Fibroblast of peridontal ligament (primary cell): ENCODE measurements at regions not wholly inside any gene's neighbourhood (a gene's known extent, or its start where the extent isn't known, plus 50 kb on each side); places are given as distances from the start of the nearest gene placed in this dataset.
"Not testable (repeated sequence)": the region's sequence is repeated elsewhere in the genome, so short reads cannot be mapped to it uniquely, and the experiment has no call there.

Experiments
- DNase-seq: peaks from one replicate; pipeline ENCODE4 v3.0.0-alpha.2; 2010; ENCODE audit errors: extremely low read depth

- peak; percentile 97 for DNase-seq
Observed at GRCh38 chr2:54065411-54065810, 50.0 kb upstream of the ACYP2 start.

- no peak for DNase-seq
Observed at GRCh38 chr2:54063967-54064535, 51.4 kb upstream of the ACYP2 start.

- no peak for DNase-seq
Observed at GRCh38 chr2:54062401-54062800, 53.0 kb upstream of the ACYP2 start.

- DNase-seq = no peak
Observed at GRCh38 chr2:54061272-54061671, 54.1 kb upstream of the ACYP2 start.

- DNase-seq = peak; percentile 55
Observed at GRCh38 chr2:54059986-54060385, 55.4 kb upstream of the ACYP2 start.

- DNase-seq = no peak
Observed at GRCh38 chr2:54059504-54059903, 55.9 kb upstream of the ACYP2 start.

GRCh38 chr2:54058449-54058848 lies 57.0 kb upstream of the ACYP2 start:
- DNase-seq = no peak

- DNase-seq = no peak
Observed at GRCh38 chr2:54054774-54055173, 60.6 kb upstream of the ACYP2 start.

GRCh38 chr2:54054271-54054670 lies 61.1 kb upstream of the ACYP2 start:
- DNase-seq = no peak

- DNase-seq = peak; percentile 45
Observed at GRCh38 chr2:54053830-54054229, 61.6 kb upstream of the ACYP2 start.

GRCh38 chr2:54052825-54053718 lies 62.3 kb upstream of the ACYP2 start:
- DNase-seq = no peak

GRCh38 chr2:54050445-54050844 lies 65.0 kb upstream of the ACYP2 start:
- no peak for DNase-seq

GRCh38 chr2:54049365-54049764 lies 66.0 kb upstream of the ACYP2 start:
- no peak for DNase-seq

GRCh38 chr2:54048896-54049295 lies 66.5 kb upstream of the ACYP2 start:
- DNase-seq = not testable (repeated sequence)

GRCh38 chr2:54048117-54048785 lies 67.2 kb upstream of the ACYP2 start:
- no peak for DNase-seq

GRCh38 chr2:54047658-54048057 lies 67.8 kb upstream of the ACYP2 start:
- no peak for DNase-seq

- no peak for DNase-seq
Observed at GRCh38 chr2:54047091-54047490, 68.3 kb upstream of the ACYP2 start.

GRCh38 chr2:54042897-54043620 lies 72.3 kb upstream of the PSME4 start:
- no peak for DNase-seq

GRCh38 chr2:54042341-54042740 lies 71.5 kb upstream of the PSME4 start:
- DNase-seq = peak; percentile 54

- DNase-seq = no peak
Observed at GRCh38 chr2:54041135-54041534, 70.3 kb upstream of the PSME4 start.

- DNase-seq = no peak
Observed at GRCh38 chr2:54040685-54041084, 69.9 kb upstream of the PSME4 start.

- DNase-seq = no peak
Observed at GRCh38 chr2:54040250-54040649, 69.5 kb upstream of the PSME4 start.
